ENCODE measurements at regions not wholly inside any gene's neighbourhood (a gene's known extent, or its start where the extent isn't known, plus 50 kb on each side); places are given as distances from the start of the nearest gene placed in this dataset.
A peak's percentile ranks its signal among the peaks of the same experiment; 100 is the strongest.

GRCh38 chr21:38720074-38720473 is 85.7 kb upstream of the ETS2 start:
- Histone ChIP-seq H3K4me2 (no peak overlapping the region), H3K79me2 (ENCODE audit: low read depth) (no peaks in the 10 kb centered on the region), H3K9me3 (ENCODE audit: low read depth) (no peaks in the 10 kb centered on the region), H3K4me3 (no peak overlapping the region), H3K4me1 (peaks cover 4% of the 10 kb centered on the region), H3F3A (ENCODE audit: low read depth) (no peaks in the 10 kb centered on the region), H3K9ac (no peak overlapping the region), H3K27ac (no peak overlapping the region), H2AFZ (replicated peaks) (no peak overlapping the region), H4K20me1 (ENCODE audit: low read depth) (no peaks in the 10 kb centered on the region), H3K27me3 (no peaks in the 10 kb centered on the region), H3K36me3 (no peaks in the 10 kb centered on the region)
- Mint-ChIP-seq H3K36me3 (no peaks in the 10 kb centered on the region), H3K27ac (no peak overlapping the region), H3K9me3 (peaks cover 19% of the 10 kb centered on the region), H3K27me3 (ENCODE audit: insufficient read depth, low read depth) (no peaks in the 10 kb centered on the region), H3K4me3 (no peak overlapping the region), H3K4me1 (no peaks in the 10 kb centered on the region)
- no peak for TF ChIP-seq EZH2phosphoT487 (IDR thresholded peaks at IDR 0.05)
- TF ChIP-seq CTCF (IDR thresholded peaks at IDR 0.05): no peak
- no peak for DNase-seq (ENCODE audit: low spot score)

- H3K9ac ChIP-seq: no peak overlapping the region
- TF ChIP-seq EZH2phosphoT487 (IDR thresholded peaks at IDR 0.05): no peak
- TF ChIP-seq CTCF (IDR thresholded peaks at IDR 0.05): no peak
- no peak for TF ChIP-seq EZH2 (IDR thresholded peaks at IDR 0.05)
- no peak overlapping the region for H3K27ac Mint-ChIP-seq
- peak overlapping the region; percentile 21 for H2AFZ ChIP-seq (replicated peaks)
- peaks cover 24% of the 10 kb centered on the region for H3K9me3 Mint-ChIP-seq
- H3K4me3 ChIP-seq: no peak overlapping the region
- no peaks in the 10 kb centered on the region for H3K79me2 ChIP-seq (ENCODE audit: low read depth)
- no peaks in the 10 kb centered on the region for H3K36me3 ChIP-seq
- H3K36me3 Mint-ChIP-seq: no peaks in the 10 kb centered on the region
- no peaks in the 10 kb centered on the region for H4K20me1 ChIP-seq (ENCODE audit: low read depth)
- no peaks in the 10 kb centered on the region for H3F3A ChIP-seq (ENCODE audit: low read depth)
- H3K27ac ChIP-seq: no peak overlapping the region
- H3K4me3 Mint-ChIP-seq: no peak overlapping the region
- no peaks in the 10 kb centered on the region for H3K27me3 ChIP-seq
- no peak overlapping the region for H3K4me2 ChIP-seq
- H3K4me1 Mint-ChIP-seq: no peaks in the 10 kb centered on the region
- no peaks in the 10 kb centered on the region for H3K27me3 Mint-ChIP-seq (ENCODE audit: insufficient read depth, low read depth)
- H3K4me1 ChIP-seq: peaks cover 4% of the 10 kb centered on the region
- no peaks in the 10 kb centered on the region for H3K9me3 ChIP-seq (ENCODE audit: low read depth)
- DNase-seq (ENCODE audit: low spot score): peak; percentile 6
Measured at GRCh38 chr21:38721055-38721454, 84.7 kb upstream of the ETS2 start.

- no peak overlapping the region for H3K4me3 Mint-ChIP-seq
- Histone ChIP-seq H3K36me3 (no peaks in the 10 kb centered on the region), H3K79me2 (ENCODE audit: low read depth) (no peaks in the 10 kb centered on the region), H3K27me3 (no peaks in the 10 kb centered on the region), H3K27ac (no peak overlapping the region), H3K4me2 (no peak overlapping the region), H3K9ac (no peak overlapping the region), H4K20me1 (ENCODE audit: low read depth) (no peaks in the 10 kb centered on the region), H2AFZ (replicated peaks) (no peak overlapping the region), H3F3A (ENCODE audit: low read depth) (no peaks in the 10 kb centered on the region), H3K9me3 (ENCODE audit: low read depth) (no peaks in the 10 kb centered on the region), H3K4me3 (no peak overlapping the region), H3K4me1 (peaks cover 4% of the 10 kb centered on the region)
- no peaks in the 10 kb centered on the region for H3K36me3 Mint-ChIP-seq
- no peaks in the 10 kb centered on the region for H3K4me1 Mint-ChIP-seq
- H3K27me3 Mint-ChIP-seq (ENCODE audit: insufficient read depth, low read depth): no peaks in the 10 kb centered on the region
- DNase-seq (ENCODE audit: low spot score): no peak
- no peak overlapping the region for H3K27ac Mint-ChIP-seq
- peaks cover 29% of the 10 kb centered on the region for H3K9me3 Mint-ChIP-seq
- TF ChIP-seq EZH2phosphoT487 (IDR thresholded peaks at IDR 0.05) (no peak), CTCF (IDR thresholded peaks at IDR 0.05) (no peak), EZH2 (IDR thresholded peaks at IDR 0.05) (no peak)
Measured at GRCh38 chr21:38721958-38722357, 83.8 kb upstream of the ETS2 start.
